GM18867 (cell line): ENCODE measurements at regions not wholly inside any gene's neighbourhood (a gene's known extent, or its start where the extent isn't known, plus 50 kb on each side); places are given as distances from the start of the nearest gene placed in this dataset.

Source experiments
- ATAC-seq: cut with Tn5 transposase; IDR thresholded peaks from one replicate; pipeline ENCODE4 v1.9.1; 2021; ENCODE audit warnings: mild to moderate bottlenecking, moderate library complexity; ENCODE audit not compliant: unreplicated experiment

DNA sequence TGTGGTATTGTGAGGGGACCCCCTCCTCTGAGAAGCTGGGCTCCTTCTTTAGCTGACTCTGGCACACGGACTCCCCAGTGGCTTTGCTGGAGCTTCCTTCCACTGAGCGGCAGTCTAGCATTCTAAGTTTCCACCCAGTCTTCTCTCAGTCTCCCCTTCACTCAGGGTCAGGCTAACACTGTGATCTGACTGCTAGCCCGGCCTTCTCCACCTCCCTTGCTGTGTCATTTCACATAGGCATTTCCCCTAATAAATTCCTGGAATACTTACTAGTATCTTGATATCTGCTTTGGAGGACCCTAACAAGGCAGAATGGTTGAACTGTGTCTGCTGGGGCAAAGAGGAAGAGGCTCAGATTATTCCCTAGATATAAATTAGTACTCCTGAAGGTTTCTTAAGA is 106.2 kb upstream of the THBS1 start:
- ATAC-seq, result no peak

DNA sequence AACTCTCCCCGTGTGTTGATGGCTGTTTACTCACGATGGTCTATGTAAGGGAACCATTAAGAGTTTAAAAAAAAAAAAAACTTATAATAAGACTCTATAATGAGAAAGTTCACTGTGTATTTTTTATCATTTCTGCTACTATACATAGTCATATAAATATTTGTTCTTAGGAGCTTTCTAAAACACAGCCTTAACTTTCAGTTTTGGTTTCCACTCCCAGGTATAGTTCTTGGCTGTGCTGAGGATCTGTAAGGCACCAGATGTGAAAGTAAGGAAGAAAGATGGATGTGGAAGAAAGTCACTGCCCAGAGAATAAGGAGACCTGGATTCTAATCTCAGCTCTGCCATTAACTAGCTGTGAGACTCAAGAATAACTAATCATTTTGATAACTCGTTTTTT is 101.9 kb upstream of the THBS1 start:
- no peak for ATAC-seq

DNA sequence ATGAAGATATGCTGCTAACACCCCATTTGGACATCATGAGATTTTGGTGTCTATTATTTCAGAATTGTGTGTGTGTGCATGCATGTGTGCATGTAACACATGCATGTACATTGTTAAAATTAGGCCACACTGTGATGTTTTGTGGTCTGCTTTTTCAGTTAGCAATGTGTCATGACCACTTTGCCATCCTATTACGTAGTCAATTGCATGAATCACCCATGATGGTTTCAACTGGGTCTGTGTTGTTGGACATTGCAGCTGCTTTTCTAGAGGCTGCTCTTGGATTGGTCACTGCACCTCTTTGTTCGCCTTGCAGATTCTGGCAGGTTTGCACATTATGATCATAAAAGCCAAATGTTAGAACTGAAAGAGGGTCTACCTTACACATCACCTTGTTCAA is 101.0 kb upstream of the THBS1 start:
- no peak for ATAC-seq

DNA sequence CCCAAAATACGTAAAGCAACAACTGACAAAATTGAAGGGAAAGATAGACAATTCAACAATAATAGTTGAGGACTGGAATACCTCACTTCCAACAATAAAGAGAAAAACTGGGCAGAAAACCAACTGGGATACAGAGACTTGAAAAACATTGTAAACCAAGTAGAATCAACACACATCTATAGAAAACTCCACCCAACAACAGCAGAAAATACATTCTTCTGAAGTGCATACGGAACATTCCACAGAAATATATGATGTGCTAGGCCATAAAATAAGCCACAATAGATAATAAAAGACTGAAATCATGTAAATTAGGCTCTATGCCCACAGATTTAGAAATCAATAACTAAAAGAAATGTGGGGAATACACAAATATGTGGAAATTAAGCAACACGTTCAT is 98.4 kb upstream of the THBS1 start:
- no peak for ATAC-seq

DNA sequence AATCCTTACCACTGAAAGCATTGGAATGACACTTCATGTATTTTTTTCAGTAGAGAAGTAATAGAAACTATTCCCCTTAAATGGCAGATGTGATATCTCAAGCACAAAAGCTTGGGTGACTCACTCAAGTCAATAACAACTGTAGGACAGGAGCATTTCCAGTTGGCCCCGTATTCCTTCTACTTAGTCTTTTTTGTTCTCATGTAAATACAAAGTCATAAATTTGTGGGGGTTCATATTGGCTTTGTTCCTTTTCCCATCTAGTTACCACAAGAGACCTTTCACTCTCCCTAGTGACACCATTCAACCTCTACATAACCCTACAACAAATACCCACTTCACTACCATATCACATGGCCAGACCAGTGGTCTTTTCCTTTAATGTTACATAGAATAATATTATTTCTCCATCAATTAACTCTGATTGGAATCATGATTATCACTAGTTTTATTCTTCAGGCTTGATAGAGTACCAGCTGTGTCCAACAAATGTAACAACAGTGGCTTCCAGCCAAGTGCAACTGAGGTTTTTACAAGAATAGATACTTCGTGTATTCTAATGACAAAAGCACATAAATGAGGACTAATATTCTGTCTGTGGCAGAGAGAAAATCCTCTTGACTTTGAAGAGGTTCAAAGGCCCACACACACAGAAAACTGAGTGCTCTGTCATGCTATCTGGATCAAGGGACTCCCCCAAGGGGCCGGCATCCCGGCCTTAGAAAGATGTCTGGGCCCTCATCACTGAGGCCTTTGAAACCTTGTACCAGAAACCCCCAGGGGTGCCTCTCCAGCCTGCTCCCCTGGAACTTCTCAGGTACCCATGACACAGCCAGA is 94.0 kb upstream of the THBS1 start:
- no peak for ATAC-seq

GRCh38 chr15:39487458-39487735 is 93.5 kb upstream of the THBS1 start:
- ATAC-seq, result no peak

DNA sequence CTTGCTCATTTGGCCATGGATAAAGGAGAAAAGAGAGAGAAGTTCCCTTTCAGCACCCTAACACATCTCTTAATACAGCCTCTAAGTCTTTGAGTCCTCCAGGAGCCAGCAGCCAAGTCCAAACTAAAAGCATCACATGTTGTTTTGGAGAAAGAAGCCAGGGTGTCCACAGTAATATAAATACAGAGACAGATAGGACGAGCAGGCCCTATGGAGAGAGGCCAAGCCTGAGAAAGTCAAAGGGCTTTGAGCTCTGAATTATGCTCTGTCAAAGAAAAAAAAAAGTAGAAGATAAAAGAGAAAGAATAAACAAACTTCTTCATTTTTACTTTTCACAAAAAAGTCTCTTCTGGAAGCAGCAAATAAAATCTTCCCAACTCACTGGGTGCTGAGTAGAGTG is 92.4 kb upstream of the THBS1 start:
- ATAC-seq, result no peak

- ATAC-seq, result no peak
Measured at GRCh38 chr15:39488961-39489360, 91.9 kb upstream of the THBS1 start.

DNA sequence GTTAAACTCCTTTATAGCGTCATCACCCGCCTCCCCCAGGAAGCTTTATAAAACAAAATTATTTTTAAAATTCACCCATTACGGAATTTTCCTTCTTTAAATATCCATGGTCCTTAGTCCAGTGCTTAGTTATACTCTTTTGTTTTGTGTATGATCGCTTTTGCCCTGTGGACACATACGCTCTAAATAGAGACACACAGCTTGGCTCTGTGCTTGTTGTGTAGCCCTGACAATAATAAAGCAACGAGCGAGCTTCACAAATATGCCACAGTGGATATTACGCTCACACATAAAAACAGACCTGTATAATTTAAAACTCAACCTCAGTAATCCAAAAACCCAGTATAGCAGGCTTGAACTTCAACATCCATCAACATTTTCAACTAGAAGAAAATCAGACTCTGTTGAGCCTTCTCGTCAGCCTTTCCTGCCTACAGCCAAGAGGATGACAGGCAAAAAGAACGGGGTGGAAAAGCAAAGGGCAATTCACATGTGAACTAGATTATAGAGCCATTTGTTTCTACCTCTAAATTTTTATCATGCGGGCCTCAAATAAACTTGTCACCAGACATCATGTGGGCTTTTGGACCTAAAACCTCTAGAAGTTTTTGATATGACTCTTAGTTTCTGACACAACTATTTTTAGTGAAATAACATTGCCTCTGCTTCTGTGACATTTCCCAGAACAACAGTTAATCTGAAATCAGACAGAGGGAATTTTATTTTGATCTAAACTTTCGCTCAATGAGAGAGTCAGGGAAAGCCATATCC is 89.6 kb upstream of the THBS1 start:
- no peak for ATAC-seq

DNA sequence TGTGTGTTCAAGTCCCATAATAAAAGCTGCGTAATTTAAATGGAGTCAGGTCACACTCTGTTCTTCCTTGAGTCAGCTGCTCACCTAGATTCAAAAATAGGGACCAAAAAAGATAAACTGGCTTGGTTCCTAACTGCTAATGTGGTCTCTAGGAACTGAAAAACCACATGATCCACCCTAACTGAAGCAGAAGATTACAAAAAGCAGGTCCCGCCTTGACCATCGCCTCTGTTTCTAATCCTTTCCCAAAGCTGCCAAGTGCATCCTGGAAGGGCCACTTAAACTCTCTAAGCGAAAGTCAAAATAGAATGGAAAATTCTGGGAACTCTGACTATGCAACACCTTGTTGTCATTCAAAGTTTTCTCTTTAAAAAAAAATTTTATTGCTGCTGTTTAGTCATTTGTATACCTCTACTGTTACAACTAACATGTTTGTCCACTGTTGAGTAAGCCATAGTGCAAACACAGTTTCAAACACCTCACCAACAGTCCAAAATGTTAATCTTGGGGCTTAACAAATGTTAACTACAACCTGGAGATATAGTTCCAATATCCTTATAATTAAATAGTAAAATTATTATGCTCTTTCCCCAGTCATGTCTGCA is 88.9 kb upstream of the THBS1 start:
- no peak for ATAC-seq

DNA sequence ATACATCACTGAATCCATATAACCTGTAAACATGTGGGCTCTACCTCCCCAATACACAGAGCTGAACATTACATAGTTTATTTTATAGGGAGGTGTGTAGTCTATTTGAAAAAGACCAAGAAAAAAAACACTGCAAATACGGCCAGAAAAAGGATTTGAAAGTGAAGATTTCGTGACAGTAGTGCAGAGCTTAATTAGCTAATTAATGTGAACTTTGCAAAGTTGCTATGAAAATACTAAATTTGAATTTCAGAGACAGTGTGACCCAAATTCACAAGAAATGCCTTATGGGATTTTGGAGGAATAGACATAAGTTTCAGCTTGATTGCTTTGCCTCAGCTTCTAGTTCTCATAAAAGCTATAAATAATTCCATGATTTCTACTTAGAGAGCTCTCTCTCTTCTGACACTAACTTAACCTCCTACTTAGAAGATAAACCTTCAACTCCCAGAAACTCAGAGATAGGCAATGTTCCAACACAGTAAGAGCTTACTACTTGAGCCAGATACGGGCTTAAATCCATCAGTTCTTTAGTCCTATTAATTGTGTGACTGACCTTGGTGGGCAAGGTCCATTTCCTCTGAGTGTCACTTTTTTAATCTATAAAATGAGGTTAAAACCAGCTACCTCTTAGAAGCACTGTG is 87.3 kb upstream of the THBS1 start:
- ATAC-seq, result no peak

- no peak for ATAC-seq
Measured at GRCh38 chr15:39494462-39494861, 86.4 kb upstream of the THBS1 start.

GRCh38 chr15:39495871-39496840 is 84.7 kb upstream of the THBS1 start:
- ATAC-seq, result no peak

DNA sequence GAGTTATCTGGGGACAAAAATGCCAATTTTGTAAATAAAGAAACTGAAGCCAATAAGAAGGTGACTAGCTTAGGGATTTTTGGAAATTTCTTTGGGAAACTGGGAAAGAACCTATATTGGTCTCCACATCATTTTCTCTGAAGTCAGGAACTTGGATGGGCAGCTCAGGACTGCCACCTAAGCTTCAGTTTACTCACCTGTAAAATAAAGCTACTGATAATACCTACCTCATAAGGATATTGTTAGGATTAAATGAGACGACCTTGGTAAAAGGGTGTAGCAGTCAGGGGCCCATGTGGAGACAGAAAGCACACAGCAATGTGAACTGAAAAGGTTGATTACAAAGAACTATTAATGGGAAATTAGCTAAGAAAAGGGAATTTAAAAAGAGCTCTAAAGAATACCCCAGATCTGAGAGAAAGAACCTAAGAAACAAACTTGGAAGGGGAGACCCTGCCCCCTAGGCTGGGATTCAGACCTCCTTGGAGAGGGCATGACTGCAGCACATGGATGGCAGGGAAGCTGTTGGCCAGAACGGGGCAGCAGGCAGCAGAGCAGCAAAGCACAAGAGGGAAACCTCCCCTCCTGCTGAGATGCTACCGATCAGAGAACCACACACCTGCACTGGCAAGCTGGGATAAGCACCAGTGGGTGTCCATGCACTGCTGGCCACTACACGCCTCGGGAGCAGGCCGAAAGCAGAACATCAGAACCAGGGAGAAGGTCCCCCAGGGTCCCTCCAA is 83.7 kb upstream of the THBS1 start:
- ATAC-seq, result no peak

- ATAC-seq, result no peak
Measured at GRCh38 chr15:39497759-39498565, 82.9 kb upstream of the THBS1 start.

DNA sequence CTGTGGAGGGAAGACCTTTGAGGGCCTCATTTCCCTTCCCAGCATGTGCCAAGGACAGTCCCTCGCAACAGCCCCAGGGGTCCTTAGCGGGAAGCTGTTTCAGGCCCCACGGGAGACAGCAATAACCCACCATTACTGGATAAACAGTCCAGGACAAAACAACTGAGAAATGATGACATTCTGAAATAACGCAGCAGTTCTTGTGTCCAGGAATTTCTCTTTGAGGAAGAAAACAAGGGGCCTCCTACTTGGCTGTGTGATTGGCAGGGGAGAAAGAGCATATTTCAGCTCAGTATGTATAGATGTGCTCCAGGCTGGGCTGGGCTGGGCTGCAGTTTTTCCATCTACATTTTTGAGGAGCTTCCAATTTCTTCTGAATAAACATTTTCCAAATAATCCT is 82.2 kb upstream of the THBS1 start:
- ATAC-seq, result no peak

DNA sequence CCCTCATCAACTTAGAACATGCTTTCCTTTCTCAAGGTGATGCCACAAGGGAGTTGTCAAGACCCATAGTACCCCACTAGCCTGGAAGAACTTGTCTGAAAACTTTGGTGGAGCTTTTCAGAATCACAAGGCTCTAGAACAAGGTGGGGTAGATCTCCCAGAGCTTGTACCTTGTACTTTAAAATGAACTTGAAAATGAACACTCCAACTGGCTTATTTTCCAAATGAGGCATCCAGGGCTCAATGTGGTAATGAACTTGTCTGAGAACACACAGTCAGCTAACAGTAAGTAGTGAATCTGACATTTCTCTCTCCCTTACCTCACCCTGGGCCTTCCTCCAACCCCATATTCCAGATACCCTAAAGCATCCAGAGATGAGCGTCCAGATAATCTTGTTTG is 81.8 kb upstream of the THBS1 start:
- ATAC-seq, result no peak

DNA sequence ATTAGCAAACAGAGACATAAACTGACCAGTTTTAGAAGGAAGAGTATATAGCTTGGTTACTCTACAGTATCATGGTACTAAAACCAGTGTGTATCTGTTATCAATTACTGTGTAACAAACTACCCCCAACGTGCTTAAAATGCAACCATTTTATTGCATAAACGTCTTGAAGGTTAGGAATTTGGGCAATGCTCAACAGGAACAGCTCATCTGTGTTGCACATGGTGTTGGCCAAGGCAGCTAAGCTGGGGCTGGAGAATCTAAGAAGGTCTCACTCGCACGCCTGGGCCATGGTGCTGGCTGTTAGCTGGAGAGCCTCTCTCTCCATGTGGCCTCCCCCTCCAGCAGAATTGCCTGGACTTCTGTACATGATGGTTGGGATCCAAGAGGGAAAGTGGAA is 81.2 kb upstream of the THBS1 start:
- no peak for ATAC-seq
